ENCODE measurements at regions not wholly inside any gene's neighbourhood (a gene's known extent, or its start where the extent isn't known, plus 50 kb on each side); places are given as distances from the start of the nearest gene placed in this dataset.

DNA sequence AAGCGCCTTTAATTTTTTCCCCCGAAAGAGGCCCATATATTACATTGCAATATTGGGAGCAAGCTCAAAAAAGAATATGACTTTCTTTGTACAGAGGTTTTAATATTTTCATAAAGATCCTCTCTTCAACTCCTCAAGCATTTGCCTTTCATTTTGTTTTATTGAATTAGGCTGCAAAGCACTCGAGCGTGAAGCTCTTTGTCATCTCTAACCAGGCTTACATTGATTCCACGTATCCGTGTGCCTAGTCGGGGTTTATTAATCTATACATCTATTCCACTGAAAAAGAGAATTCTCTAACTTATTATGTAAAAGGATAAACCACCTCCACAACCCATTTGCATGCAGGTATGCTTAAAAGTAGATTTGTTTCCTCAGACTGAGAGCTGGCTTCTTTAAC, 234.8 kb upstream of the TMPO start:
- no peaks in the 10 kb centered on the region for H3K9me3 ChIP-seq (ENCODE audit: low read length)
- no peaks in the 10 kb centered on the region for H3K27me3 ChIP-seq (ENCODE audit: insufficient read depth, low read depth, low read length)
- no peak overlapping the region for H2AFZ ChIP-seq (ENCODE audit: low read depth, low read length)
- no peaks in the 10 kb centered on the region for H3K79me2 ChIP-seq (replicated peaks; ENCODE audit: insufficient read depth, low read length)
- no peaks in the 10 kb centered on the region for H4K20me1 ChIP-seq (ENCODE audit: insufficient read depth)
- H3K4me3 ChIP-seq (ENCODE audit: low read length), result no peak overlapping the region
- H3K9ac ChIP-seq (ENCODE audit: low read length), result no peak overlapping the region
- TF ChIP-seq EP300 (conservative IDR thresholded peaks at IDR 0.05; ENCODE audit: poor library complexity, severe bottlenecking) (no peak), EZH2 (IDR thresholded peaks at IDR 0.05; ENCODE audit: borderline replicate concordance, insufficient read depth, low read length, poor library complexity, severe bottlenecking) (no peak), POLR2AphosphoS5 (IDR thresholded peaks at IDR 0.05) (no peak), SMC3 (conservative IDR thresholded peaks at IDR 0.05; ENCODE audit: poor library complexity) (no peak)
- H3K9me2 ChIP-seq (ENCODE audit: insufficient read depth, low read length), result no peaks in the 10 kb centered on the region
- no peaks in the 10 kb centered on the region for H3K36me3 ChIP-seq (ENCODE audit: insufficient read depth, low read length)
- no peaks in the 10 kb centered on the region for H3F3A ChIP-seq (ENCODE audit: insufficient read depth, low read length, poor library complexity, severe bottlenecking)
- H3K27ac ChIP-seq (ENCODE audit: low read length), result no peak overlapping the region
- H3K4me2 ChIP-seq (ENCODE audit: low read length), result no peak overlapping the region

DNA sequence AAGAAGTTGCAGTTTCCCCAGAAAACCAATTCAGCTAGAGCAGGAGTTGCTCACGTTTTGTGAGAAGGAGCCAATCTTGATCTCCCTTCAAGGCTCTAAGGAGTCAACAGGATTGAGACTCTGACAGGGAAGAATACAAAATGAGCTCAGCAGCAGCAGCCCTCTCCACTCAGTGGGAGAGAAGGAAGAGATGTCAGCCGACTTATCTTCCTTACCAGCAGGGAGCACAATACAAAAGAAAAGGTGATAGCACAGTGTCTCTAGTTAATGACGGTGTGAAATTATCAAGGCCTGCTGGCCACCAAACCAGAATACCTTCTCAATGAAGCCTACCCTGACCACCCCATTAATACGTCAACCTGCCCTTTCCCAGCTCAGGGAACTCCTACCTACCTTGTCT, 223.6 kb upstream of the TMPO start:
- Histone ChIP-seq H3K4me2 (ENCODE audit: low read length) (no peak overlapping the region), H2AFZ (ENCODE audit: low read depth, low read length) (no peak overlapping the region), H3K9me3 (ENCODE audit: low read length) (no peaks in the 10 kb centered on the region), H3K4me3 (ENCODE audit: low read length) (peak overlapping the region; percentile 25), H4K20me1 (ENCODE audit: insufficient read depth) (no peaks in the 10 kb centered on the region), H3K79me2 (replicated peaks; ENCODE audit: insufficient read depth, low read length) (no peaks in the 10 kb centered on the region), H3K9ac (ENCODE audit: low read length) (no peak overlapping the region), H3K36me3 (ENCODE audit: insufficient read depth, low read length) (no peaks in the 10 kb centered on the region), H3K9me2 (ENCODE audit: insufficient read depth, low read length) (no peaks in the 10 kb centered on the region), H3K27ac (ENCODE audit: low read length) (peak overlapping the region; percentile 42), H3F3A (ENCODE audit: insufficient read depth, low read length, poor library complexity, severe bottlenecking) (peaks cover 7% of the 10 kb centered on the region), H3K27me3 (ENCODE audit: insufficient read depth, low read depth, low read length) (no peaks in the 10 kb centered on the region)
- TF ChIP-seq, protein P1, sequence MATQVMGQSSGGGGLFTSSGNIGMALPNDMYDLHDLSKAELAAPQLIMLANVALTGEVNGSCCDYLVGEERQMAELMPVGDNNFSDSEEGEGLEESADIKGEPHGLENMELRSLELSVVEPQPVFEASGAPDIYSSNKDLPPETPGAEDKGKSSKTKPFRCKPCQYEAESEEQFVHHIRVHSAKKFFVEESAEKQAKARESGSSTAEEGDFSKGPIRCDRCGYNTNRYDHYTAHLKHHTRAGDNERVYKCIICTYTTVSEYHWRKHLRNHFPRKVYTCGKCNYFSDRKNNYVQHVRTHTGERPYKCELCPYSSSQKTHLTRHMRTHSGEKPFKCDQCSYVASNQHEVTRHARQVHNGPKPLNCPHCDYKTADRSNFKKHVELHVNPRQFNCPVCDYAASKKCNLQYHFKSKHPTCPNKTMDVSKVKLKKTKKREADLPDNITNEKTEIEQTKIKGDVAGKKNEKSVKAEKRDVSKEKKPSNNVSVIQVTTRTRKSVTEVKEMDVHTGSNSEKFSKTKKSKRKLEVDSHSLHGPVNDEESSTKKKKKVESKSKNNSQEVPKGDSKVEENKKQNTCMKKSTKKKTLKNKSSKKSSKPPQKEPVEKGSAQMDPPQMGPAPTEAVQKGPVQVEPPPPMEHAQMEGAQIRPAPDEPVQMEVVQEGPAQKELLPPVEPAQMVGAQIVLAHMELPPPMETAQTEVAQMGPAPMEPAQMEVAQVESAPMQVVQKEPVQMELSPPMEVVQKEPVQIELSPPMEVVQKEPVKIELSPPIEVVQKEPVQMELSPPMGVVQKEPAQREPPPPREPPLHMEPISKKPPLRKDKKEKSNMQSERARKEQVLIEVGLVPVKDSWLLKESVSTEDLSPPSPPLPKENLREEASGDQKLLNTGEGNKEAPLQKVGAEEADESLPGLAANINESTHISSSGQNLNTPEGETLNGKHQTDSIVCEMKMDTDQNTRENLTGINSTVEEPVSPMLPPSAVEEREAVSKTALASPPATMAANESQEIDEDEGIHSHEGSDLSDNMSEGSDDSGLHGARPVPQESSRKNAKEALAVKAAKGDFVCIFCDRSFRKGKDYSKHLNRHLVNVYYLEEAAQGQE (IDR thresholded peaks at IDR 0.05; ENCODE audit: borderline replicate concordance), result no peak
- peak; percentile 31 for TF ChIP-seq EP300 (conservative IDR thresholded peaks at IDR 0.05; ENCODE audit: poor library complexity, severe bottlenecking)
- TF ChIP-seq, protein P2, sequence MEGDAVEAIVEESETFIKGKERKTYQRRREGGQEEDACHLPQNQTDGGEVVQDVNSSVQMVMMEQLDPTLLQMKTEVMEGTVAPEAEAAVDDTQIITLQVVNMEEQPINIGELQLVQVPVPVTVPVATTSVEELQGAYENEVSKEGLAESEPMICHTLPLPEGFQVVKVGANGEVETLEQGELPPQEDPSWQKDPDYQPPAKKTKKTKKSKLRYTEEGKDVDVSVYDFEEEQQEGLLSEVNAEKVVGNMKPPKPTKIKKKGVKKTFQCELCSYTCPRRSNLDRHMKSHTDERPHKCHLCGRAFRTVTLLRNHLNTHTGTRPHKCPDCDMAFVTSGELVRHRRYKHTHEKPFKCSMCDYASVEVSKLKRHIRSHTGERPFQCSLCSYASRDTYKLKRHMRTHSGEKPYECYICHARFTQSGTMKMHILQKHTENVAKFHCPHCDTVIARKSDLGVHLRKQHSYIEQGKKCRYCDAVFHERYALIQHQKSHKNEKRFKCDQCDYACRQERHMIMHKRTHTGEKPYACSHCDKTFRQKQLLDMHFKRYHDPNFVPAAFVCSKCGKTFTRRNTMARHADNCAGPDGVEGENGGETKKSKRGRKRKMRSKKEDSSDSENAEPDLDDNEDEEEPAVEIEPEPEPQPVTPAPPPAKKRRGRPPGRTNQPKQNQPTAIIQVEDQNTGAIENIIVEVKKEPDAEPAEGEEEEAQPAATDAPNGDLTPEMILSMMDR (IDR thresholded peaks at IDR 0.05; ENCODE audit: poor library complexity, severe bottlenecking), result peak; percentile 55
- no peak for TF ChIP-seq RAD21 (conservative IDR thresholded peaks at IDR 0.05)
- no peak for TF ChIP-seq EZH2 (IDR thresholded peaks at IDR 0.05; ENCODE audit: borderline replicate concordance, insufficient read depth, low read length, poor library complexity, severe bottlenecking)
- no peak for TF ChIP-seq SMC3 (conservative IDR thresholded peaks at IDR 0.05; ENCODE audit: poor library complexity)
- no peak for TF ChIP-seq TAF1 (IDR thresholded peaks at IDR 0.05; ENCODE audit: low read depth)
- no peak for TF ChIP-seq MXI1 (conservative IDR thresholded peaks at IDR 0.05; ENCODE audit: poor library complexity, severe bottlenecking)
- TF ChIP-seq POLR2AphosphoS5 (IDR thresholded peaks at IDR 0.05), result peak; percentile 33

Data from neural cell (in vitro differentiated cells).